ENCODE measurements at regions not wholly inside any gene's neighbourhood (a gene's known extent, or its start where the extent isn't known, plus 50 kb on each side); places are given as distances from the start of the nearest gene placed in this dataset.

DNA sequence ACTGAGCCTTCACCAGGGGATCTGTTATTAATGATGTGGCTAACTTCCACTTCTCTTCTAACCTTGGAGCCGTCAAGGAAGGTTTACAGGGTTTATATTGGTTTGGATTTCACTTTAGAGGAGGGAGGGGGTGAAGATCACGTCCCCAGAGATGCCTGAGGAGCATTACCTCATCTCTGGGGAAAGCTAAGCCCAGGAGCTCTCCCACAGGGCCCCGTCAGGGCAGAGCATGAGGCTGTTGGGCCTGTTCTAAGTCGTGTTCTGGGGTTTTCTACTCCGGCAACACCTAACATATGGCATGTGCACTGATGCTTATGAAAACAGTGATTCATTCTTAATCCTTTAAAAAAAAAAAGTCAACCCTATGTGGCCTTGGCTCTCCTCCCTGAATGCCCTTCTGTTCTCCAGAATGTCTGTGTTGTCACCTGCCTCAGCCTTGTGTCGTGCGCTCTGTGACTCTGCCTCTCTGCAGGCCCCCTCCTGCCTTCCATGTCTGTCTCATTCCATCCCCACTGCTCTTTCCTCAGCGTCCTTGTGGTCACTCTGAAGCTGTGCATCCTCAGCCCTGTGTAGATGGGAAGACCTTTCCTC is 97.4 kb upstream of the JARID2 start (continued):
- no peak for TF ChIP-seq SRF (IDR thresholded peaks at IDR 0.05; ENCODE audit: low read depth, low read length)
- TF ChIP-seq, protein P1, sequence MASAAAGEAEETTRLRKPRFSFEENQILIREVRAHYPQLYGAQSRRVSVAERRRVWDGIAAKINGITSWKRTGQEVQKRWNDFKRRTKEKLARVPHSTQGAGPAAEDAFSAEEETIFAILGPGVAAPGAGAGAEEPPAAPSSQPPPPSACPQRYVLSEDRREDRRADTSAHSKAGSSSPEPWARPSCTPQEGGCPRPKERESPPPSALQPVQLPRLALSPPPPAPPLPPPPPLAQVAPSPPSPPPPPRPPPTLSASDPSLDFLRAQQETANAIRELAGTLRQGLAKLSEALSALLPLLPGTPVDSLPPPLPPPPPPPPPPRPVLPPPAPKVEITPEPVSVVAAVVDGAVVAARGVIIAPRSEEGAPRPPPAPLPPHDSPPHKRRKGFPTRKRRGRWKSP (CRISPR knock-in tag; IDR thresholded peaks at IDR 0.05): no peak
- TF ChIP-seq NFE2L2 (IDR thresholded peaks at IDR 0.05; ENCODE audit: low read length): no peak
- peak; percentile 64 for TF ChIP-seq FOSL2 (CRISPR knock-in tag; IDR thresholded peaks at IDR 0.05)
- TF ChIP-seq ZNF430 (CRISPR knock-in tag; IDR thresholded peaks at IDR 0.05): no peak

DNA sequence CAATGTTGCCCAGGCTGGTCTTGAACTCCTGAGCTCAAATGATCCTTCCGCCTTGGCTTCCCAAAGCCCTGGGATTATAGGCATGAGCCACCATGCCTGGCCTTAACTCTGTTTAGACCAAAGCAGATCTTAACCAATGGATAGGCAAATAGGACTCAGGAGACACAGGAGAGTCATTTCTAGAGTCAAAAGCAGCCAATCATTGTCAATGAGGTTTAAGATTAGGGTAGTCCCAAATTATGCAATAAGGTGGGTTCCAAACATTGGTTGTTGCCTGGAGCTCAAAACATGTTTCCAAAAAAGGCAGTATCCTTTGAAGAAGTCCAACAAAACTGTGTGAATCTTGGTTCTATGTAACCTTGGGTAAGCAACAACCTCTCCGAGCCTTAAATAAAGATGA is 95.7 kb upstream of the JARID2 start:
- no peak overlapping the region for H3K27ac ChIP-seq (ENCODE audit: extremely low read length, insufficient read depth, low read length)
- no peaks in the 10 kb centered on the region for H3K36me3 ChIP-seq (replicated peaks in 1 of 2; ENCODE audit: control insufficient read depth in 1 of 2, insufficient read depth in 2 of 2, low read length in 2 of 2)
- DNase-seq (ENCODE audit: low spot score) (no peak), FAIRE-seq (no peak), ATAC-seq (no peak)
- no peak overlapping the region for H3K9ac ChIP-seq (ENCODE audit: insufficient read depth, low read depth, low read length)
- no peak overlapping the region for H2AFZ ChIP-seq (ENCODE audit: low read length)
- no peak for TF ChIP-seq ZBTB7B (CRISPR knock-in tag; IDR thresholded peaks at IDR 0.05)
- TF ChIP-seq ZMYM2 (CRISPR knock-in tag; IDR thresholded peaks at IDR 0.05): no peak
- no peak for TF ChIP-seq SRY (CRISPR knock-in tag; IDR thresholded peaks at IDR 0.05)
- no peak for TF ChIP-seq TCF12 (IDR thresholded peaks at IDR 0.05)
- no peak for TF ChIP-seq TCF12 (CRISPR knock-in tag; IDR thresholded peaks at IDR 0.05)
- TF ChIP-seq, protein P2, sequence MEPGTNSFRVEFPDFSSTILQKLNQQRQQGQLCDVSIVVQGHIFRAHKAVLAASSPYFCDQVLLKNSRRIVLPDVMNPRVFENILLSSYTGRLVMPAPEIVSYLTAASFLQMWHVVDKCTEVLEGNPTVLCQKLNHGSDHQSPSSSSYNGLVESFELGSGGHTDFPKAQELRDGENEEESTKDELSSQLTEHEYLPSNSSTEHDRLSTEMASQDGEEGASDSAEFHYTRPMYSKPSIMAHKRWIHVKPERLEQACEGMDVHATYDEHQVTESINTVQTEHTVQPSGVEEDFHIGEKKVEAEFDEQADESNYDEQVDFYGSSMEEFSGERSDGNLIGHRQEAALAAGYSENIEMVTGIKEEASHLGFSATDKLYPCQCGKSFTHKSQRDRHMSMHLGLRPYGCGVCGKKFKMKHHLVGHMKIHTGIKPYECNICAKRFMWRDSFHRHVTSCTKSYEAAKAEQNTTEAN (CRISPR knock-in tag; conservative IDR thresholded peaks at IDR 0.05): no peak
- TF ChIP-seq MXD4 (CRISPR knock-in tag; IDR thresholded peaks at IDR 0.05): no peak
- TF ChIP-seq ZNF549 (CRISPR knock-in tag; IDR thresholded peaks at IDR 0.05): no peak
- no peak for TF ChIP-seq FOXO1 (CRISPR knock-in tag; IDR thresholded peaks at IDR 0.05)
- TF ChIP-seq ZNF709 (CRISPR knock-in tag; IDR thresholded peaks at IDR 0.05): no peak
- H3K79me2 ChIP-seq (ENCODE audit: insufficient read depth, low read length): no peaks in the 10 kb centered on the region
- ChIA-PET POLR2A (no interaction called here), CTCF (ENCODE audit: low intra/inter-chr PET ratio, low total read pairs) (no interaction called here)
- H4K20me1 ChIP-seq (ENCODE audit: insufficient read depth, low read length): no peaks in the 10 kb centered on the region
- intact Hi-C loops (cut with micrococcal nuclease; ENCODE audit: unreplicated experiment): no loop called here
- no TSS peak for BruUV-seq (replicated peaks)
- in situ Hi-C loops (cut with HindIII; ENCODE audit: extremely low pct_ligation_motif_present, low pct_unique_long_range_greater_than_20kb): no loop called here
- H3K9me3 ChIP-seq (ENCODE audit: low read length): no peaks in the 10 kb centered on the region
- 66% methylated on average over 2 of the region's 2 CpGs for WGBS (ENCODE audit: low lambda C conversion rate)
- H3K4me1 ChIP-seq (ENCODE audit: insufficient read depth, low read length): peaks cover 12% of the 10 kb centered on the region
- H3K4me2 ChIP-seq (ENCODE audit: low read depth, low read length): no peak overlapping the region
- no peak overlapping the region for H3K4me3 ChIP-seq (replicated peaks in 1 of 3; ENCODE audit: insufficient read depth in 1 of 3, low read depth in 2 of 3, low read length in 3 of 3)
- H3K27me3 ChIP-seq (ENCODE audit: control insufficient read depth in 1 of 2, insufficient read depth in 2 of 2, low read length in 2 of 2): no peaks in the 10 kb centered on the region

All from HepG2 (cell line).